HepG2 (cell line): ENCODE measurements at regions not wholly inside any gene's neighbourhood (a gene's known extent, or its start where the extent isn't known, plus 50 kb on each side); places are given as distances from the start of the nearest gene placed in this dataset.

Experiments used
- ATAC-seq: fragments of 200-7000 bp; cut with Tn5 transposase; 3 replicates; pipeline ENCODE4 v1.9.1; 2020; ENCODE audit warnings: mild to moderate bottlenecking, moderate library complexity
- BruUV-seq: library from RNA; stranded (reverse); fragments of 400-500 nt; replicated peaks from 2 replicates; lab custom pipeline; 2021; lab: Mats Ljungman, UMichigan
- CTCF ChIA-PET: fragments of 300-600 bp; formaldehyde crosslinking; extraction: SDS; loops from one replicate; lab custom pipeline; 2021; ENCODE audit warnings: low total read pairs, inconsistent platforms, low intra/inter-chr PET ratio; lab: Yijun Ruan, JAX
- POLR2A ChIA-PET: fragments of 350-600 bp; sonication (Branson Sonifier 250); formaldehyde crosslinking; loops from one replicate; lab custom pipeline; 2020; ENCODE audit warnings: antibody characterized with exemption, inconsistent platforms; lab: Yijun Ruan, JAX
- DNase-seq: peaks from one replicate; pipeline ENCODE4 v3.0.0-alpha.2; 2015; ENCODE audit warnings: low spot score
- FAIRE-seq: peaks from 3 replicates; lab custom pipeline; 2011; peaks lifted over from hg19 to GRCh38; lab: Jason Lieb, UNC
- H2AFZ ChIP-seq: one replicate; pipeline ENCODE4 v1.6.1; 2011; ENCODE audit warnings: low read length, inconsistent platforms
- H3K27ac ChIP-seq: fragments of 300-600 bp; 3 replicates; pipeline ENCODE4 v1.8.0; 2011; ENCODE audit warnings: mixed run types, mild to moderate bottlenecking, mixed read lengths, low read length, inconsistent platforms; ENCODE audit not compliant: insufficient read depth; ENCODE audit errors: extremely low read length
- H3K27me3 ChIP-seq, 2 experiments: fragments of 200-600 bp in 1 of 2; 2 replicates in 1 of 2; 3 replicates in 1 of 2; pipeline versions ENCODE4 v1.6.0 to v1.8.0; 2011; ENCODE audit warnings: low read length in 2 of 2, mild to moderate bottlenecking in 2 of 2, moderate library complexity in 2 of 2, inconsistent platforms in 1 of 2; ENCODE audit not compliant: insufficient read depth in 2 of 2, control insufficient read depth in 1 of 2
- H3K36me3 ChIP-seq, 2 experiments: fragments of 200-600 bp in 1 of 2; replicated peaks in 1 of 2; 2 replicates in 1 of 2; 3 replicates in 1 of 2; pipeline versions ENCODE4 v1.5.1 to v1.8.0; 2011; ENCODE audit warnings: low read length in 2 of 2, inconsistent platforms in 1 of 2; ENCODE audit not compliant: insufficient read depth in 2 of 2, control insufficient read depth in 1 of 2
- H3K4me1 ChIP-seq: 2 replicates; pipeline ENCODE4 v1.5.1; 2012; ENCODE audit warnings: low read length, inconsistent platforms; ENCODE audit not compliant: insufficient read depth
- H3K4me2 ChIP-seq: 2 replicates; pipeline ENCODE4 v1.6.0; 2011; ENCODE audit warnings: low read depth, low read length, inconsistent platforms
- H3K4me3 ChIP-seq, 3 experiments: fragments of 200-600 bp in 1 of 3; sonication (generic), shearing (Covaris generic) in 1 of 3; replicated peaks in 1 of 3; 2 replicates each; pipeline ENCODE4 v1.5.1; 2011 to 2016; ENCODE audit warnings: low read length in 3 of 3, inconsistent platforms in 2 of 3, low read depth in 2 of 3, mild to moderate bottlenecking in 2 of 3, control low read depth in 1 of 3, mixed read lengths in 1 of 3; ENCODE audit not compliant: insufficient read depth in 1 of 3
- H3K79me2 ChIP-seq: one replicate; pipeline ENCODE4 v1.6.1; 2011; ENCODE audit warnings: low read length, inconsistent platforms; ENCODE audit not compliant: insufficient read depth
- H3K9ac ChIP-seq: 2 replicates; pipeline ENCODE4 v1.6.0; 2011; ENCODE audit warnings: mild to moderate bottlenecking, low read depth, low read length, inconsistent platforms; ENCODE audit not compliant: insufficient read depth
- H3K9me3 ChIP-seq: 2 replicates; pipeline ENCODE4 v1.5.1; 2012; ENCODE audit warnings: mild to moderate bottlenecking, low read length
- H4K20me1 ChIP-seq: 2 replicates; pipeline ENCODE4 v1.6.0; 2011; ENCODE audit warnings: inconsistent platforms, mild to moderate bottlenecking, low read length, moderate library complexity; ENCODE audit not compliant: insufficient read depth
- AKAP8 ChIP-seq: sonication (generic); formaldehyde crosslinking; IDR thresholded peaks from 2 replicates; pipeline ENCODE4 v1.5.1; 2020; ENCODE audit warnings: mild to moderate bottlenecking, missing genetic modification reagents
- CHD2 ChIP-seq: IDR thresholded peaks from 2 replicates; pipeline ENCODE4 v1.6.1; 2011; ENCODE audit warnings: low read depth, low read length, improper control_type of control experiment
- NR2F6 ChIP-seq, 2 experiments: IDR thresholded peaks; 2 replicates each; pipeline ENCODE4 v1.6.1; 2016; ENCODE audit warnings: antibody characterized with exemption in 1 of 2, mild to moderate bottlenecking in 1 of 2
- ONECUT2 ChIP-seq: sonication (generic); formaldehyde crosslinking; IDR thresholded peaks from 2 replicates; pipeline ENCODE4 v1.4.0; 2020; ENCODE audit warnings: missing genetic modification reagents
- ZBTB7A ChIP-seq: sonication (generic); formaldehyde crosslinking; IDR thresholded peaks from 2 replicates; pipeline ENCODE4 v1.8.0; 2022; ENCODE audit warnings: mild to moderate bottlenecking, missing genetic modification reagents
- ZNF33B ChIP-seq: sonication (generic); formaldehyde crosslinking; IDR thresholded peaks from 2 replicates; pipeline ENCODE4 v1.5.1; 2020; ENCODE audit warnings: mild to moderate bottlenecking, missing genetic modification reagents
- ZNF382 ChIP-seq: sonication (generic); formaldehyde crosslinking; IDR thresholded peaks from 2 replicates; pipeline ENCODE4 v1.5.0; 2020; ENCODE audit warnings: missing genetic modification reagents, mild to moderate bottlenecking, borderline replicate concordance
- ZNF451 ChIP-seq: sonication (generic); formaldehyde crosslinking; IDR thresholded peaks from 2 replicates; pipeline ENCODE4 v1.5.0; 2020; ENCODE audit warnings: mild to moderate bottlenecking, missing genetic modification reagents
- ZNF749 ChIP-seq: sonication (generic); formaldehyde crosslinking; IDR thresholded peaks from 2 replicates; pipeline ENCODE4 v1.8.0; 2022; ENCODE audit warnings: mild to moderate bottlenecking, missing genetic modification reagents, moderate library complexity, borderline replicate concordance
- WGBS: methylation state at CpG from one replicate; pipeline ENCODE4 v1.1.6; 2017; ENCODE audit warnings: low lambda C conversion rate; 5-methylcytosine and 5-hydroxymethylcytosine counted together
- in situ Hi-C: cut with HindIII; loops from 2 replicates; pipeline ENCODE4 v1.10.0; 2017; ENCODE audit warnings: low pct_unique_long_range_greater_than_20kb; ENCODE audit not compliant: extremely low pct_ligation_motif_present
- intact Hi-C: fragments of 100-400 bp; cut with micrococcal nuclease; formaldehyde crosslinking; loops from one replicate; pipeline ENCODE4 v1.10.0; 2022; ENCODE audit not compliant: unreplicated experiment
- TF ChIP-seq, protein P1 (sequence below), 2 experiments: sonication (generic) in 1 of 2; formaldehyde crosslinking in 1 of 2; IDR thresholded peaks; 2 replicates each; pipeline versions ENCODE4 v1.4.0 to v1.6.1; 2016 to 2020; ENCODE audit warnings: borderline replicate concordance in 1 of 2, low read depth in 1 of 2, mild to moderate bottlenecking in 1 of 2, missing genetic modification reagents in 1 of 2
- TF ChIP-seq, protein P2 (sequence below): sonication (generic); formaldehyde crosslinking; IDR thresholded peaks from 2 replicates; pipeline ENCODE4 v1.4.0; 2020; ENCODE audit warnings: missing genetic modification reagents

DNA sequence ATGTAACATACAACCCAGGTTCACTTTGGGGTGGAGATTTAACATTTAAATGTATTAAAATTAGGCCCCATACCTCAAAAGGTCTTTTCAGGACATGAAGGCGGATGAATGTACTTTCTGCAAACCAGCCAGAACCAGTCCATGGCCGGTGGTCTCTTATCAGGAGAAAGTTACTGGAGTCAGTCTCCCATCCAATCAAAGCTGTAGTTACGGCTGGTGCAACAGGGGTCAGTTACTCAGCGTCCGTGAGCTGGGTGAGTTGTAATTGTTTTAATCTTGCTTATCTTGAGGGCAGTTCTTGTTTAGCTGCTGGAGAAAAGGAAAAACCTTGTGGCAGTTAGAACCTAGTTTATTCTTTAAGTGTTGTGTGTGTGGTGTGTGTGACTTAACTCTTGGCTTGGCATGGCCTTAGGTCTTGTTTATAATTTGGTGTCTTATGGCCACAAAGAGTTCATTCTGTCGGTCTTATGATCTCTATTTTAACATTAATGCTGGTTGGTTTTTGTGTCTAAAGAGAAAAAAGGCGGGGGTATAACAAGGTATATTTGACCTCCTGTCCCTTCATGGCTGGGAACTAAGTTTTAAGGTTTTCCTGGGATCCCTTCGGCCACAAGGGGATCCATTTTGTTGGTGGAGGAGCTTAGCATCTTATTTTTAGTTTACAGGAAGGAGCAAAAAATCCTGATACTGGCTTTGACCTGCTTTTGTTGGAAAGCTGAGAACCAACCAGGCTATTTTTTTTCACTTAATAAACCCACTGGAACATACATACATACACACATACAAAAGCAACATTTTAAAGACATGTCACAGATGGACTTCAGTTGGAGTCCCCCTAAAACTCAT is 143.5 kb upstream of the NCK2 start (continued):
- TF ChIP-seq, protein P1, sequence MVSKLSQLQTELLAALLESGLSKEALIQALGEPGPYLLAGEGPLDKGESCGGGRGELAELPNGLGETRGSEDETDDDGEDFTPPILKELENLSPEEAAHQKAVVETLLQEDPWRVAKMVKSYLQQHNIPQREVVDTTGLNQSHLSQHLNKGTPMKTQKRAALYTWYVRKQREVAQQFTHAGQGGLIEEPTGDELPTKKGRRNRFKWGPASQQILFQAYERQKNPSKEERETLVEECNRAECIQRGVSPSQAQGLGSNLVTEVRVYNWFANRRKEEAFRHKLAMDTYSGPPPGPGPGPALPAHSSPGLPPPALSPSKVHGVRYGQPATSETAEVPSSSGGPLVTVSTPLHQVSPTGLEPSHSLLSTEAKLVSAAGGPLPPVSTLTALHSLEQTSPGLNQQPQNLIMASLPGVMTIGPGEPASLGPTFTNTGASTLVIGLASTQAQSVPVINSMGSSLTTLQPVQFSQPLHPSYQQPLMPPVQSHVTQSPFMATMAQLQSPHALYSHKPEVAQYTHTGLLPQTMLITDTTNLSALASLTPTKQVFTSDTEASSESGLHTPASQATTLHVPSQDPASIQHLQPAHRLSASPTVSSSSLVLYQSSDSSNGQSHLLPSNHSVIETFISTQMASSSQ (IDR thresholded peaks at IDR 0.05; ENCODE audit: low read depth), result no peak
- TF ChIP-seq, protein P1 (CRISPR knock-in tag; IDR thresholded peaks at IDR 0.05; ENCODE audit: borderline replicate concordance), result no peak
- TF ChIP-seq ZNF749 (no peak), CHD2 (no peak), ZNF33B (CRISPR knock-in tag) (no peak), ZBTB7A (CRISPR knock-in tag) (no peak)

DNA sequence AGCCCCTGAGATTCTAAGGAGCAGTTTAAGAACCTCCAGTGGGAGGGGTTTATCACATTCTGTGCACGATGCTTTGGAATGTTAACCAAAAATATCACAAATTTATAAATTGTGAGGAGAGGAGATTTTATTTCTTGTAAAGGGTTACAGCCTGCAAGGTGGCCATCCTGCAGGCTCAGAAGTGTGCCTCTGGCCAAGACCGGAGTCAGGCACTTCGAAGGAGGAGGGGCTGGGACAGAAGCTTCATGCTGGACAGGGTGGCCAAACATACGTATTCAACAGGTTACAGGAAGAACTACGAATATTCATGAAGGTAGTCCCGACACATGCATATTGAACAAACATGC is 144.1 kb upstream of the NCK2 start:
- POLR2A ChIA-PET, result no interaction called here
- Histone ChIP-seq H3K36me3 (no peaks in the 10 kb centered on the region), H3K79me2 (no peaks in the 10 kb centered on the region), H2AFZ (no peak overlapping the region), H3K9ac (no peak overlapping the region)
- in situ Hi-C loops, result no loop called here
- intact Hi-C loops, result no loop called here
- DNase-seq (no peak), ATAC-seq (no peak)
- BruUV-seq, result no TSS peak
- 34% methylated on average over 6 of the region's 6 CpGs for WGBS
- TF ChIP-seq ZNF451 (CRISPR knock-in tag) (no peak), AKAP8 (CRISPR knock-in tag) (no peak), NR2F6 (IDR thresholded peaks at IDR 0.05) (no peak), NR2F6 (CRISPR knock-in tag; IDR thresholded peaks at IDR 0.05) (no peak), ZNF382 (CRISPR knock-in tag) (no peak), ONECUT2 (CRISPR knock-in tag) (no peak)
- TF ChIP-seq, protein P2, sequence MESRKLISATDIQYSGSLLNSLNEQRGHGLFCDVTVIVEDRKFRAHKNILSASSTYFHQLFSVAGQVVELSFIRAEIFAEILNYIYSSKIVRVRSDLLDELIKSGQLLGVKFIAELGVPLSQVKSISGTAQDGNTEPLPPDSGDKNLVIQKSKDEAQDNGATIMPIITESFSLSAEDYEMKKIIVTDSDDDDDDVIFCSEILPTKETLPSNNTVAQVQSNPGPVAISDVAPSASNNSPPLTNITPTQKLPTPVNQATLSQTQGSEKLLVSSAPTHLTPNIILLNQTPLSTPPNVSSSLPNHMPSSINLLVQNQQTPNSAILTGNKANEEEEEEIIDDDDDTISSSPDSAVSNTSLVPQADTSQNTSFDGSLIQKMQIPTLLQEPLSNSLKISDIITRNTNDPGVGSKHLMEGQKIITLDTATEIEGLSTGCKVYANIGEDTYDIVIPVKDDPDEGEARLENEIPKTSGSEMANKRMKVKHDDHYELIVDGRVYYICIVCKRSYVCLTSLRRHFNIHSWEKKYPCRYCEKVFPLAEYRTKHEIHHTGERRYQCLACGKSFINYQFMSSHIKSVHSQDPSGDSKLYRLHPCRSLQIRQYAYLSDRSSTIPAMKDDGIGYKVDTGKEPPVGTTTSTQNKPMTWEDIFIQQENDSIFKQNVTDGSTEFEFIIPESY (CRISPR knock-in tag), result no peak
- TF ChIP-seq, all 625 proteins: peak for 0
- no peaks in the 10 kb centered on the region for H3K4me1 ChIP-seq
- no peaks in the 10 kb centered on the region for H3K9me3 ChIP-seq
- H3K27me3 ChIP-seq, result peaks cover 0 to 21% of the 10 kb centered on the region in 2 experiments; a peak in 3 of 5 replicates
- no peak overlapping the region for H3K4me3 ChIP-seq
- H3K4me2 ChIP-seq, result no peak overlapping the region
- H4K20me1 ChIP-seq, result no peaks in the 10 kb centered on the region
- FAIRE-seq, result no peak
- H3K27ac ChIP-seq, result no peak overlapping the region
- CTCF ChIA-PET, result no interaction called here
